HCT116 (cell line): ENCODE measurements at regions not wholly inside any gene's neighbourhood (a gene's known extent, or its start where the extent isn't known, plus 50 kb on each side); places are given as distances from the start of the nearest gene placed in this dataset.

Source experiments
- ATAC-seq: fragments of 200-7000 bp; cut with Tn5 transposase; 2 replicates; pipeline ENCODE4 v1.9.1; 2020; ENCODE audit warnings: mild to moderate bottlenecking, moderate library complexity
- BruUV-seq: library from RNA; stranded (reverse); fragments of 400-500 nt; replicated peaks from 2 replicates; lab custom pipeline; 2021; lab: Mats Ljungman, UMichigan
- CTCF ChIA-PET: fragments of 300-600 bp; sonication (Branson Sonifier 250); formaldehyde crosslinking; loops from one replicate; lab custom pipeline; 2021; ENCODE audit warnings: antibody characterized with exemption; lab: Charles Lee
- POLR2A ChIA-PET: fragments of 300-600, 350-600 bp; sonication (Branson Sonifier 250); formaldehyde crosslinking; loops from one replicate; lab custom pipeline; 2021; ENCODE audit warnings: antibody characterized with exemption; lab: Charles Lee
- RAD21 ChIA-PET, 2 experiments: fragments of 300-600 bp; sonication (Branson Sonifier 250); formaldehyde crosslinking; loops; one replicate each; lab custom pipeline; 2023; ENCODE audit warnings: low total read pairs in 2 of 2; ENCODE audit not compliant: uncharacterized antibody in 2 of 2, unreplicated experiment in 2 of 2, low non-redundant PET in 1 of 2; lab: Charles Lee
- DNase-seq: peaks from one replicate; pipeline ENCODE4 v3.0.0-alpha.2; 2010; ENCODE audit warnings: low read depth, low spot score
- H2AFZ ChIP-seq: fragments of 200-600 bp; shearing (Covaris generic), sonication (generic); 2 replicates; pipeline ENCODE4 v1.6.1; 2017; ENCODE audit warnings: low read depth, mixed run types, mixed read lengths, antibody characterized with exemption, low read length; ENCODE audit not compliant: poor library complexity, severe bottlenecking
- H3K27ac ChIP-seq: 2 replicates; pipeline ENCODE4 v1.5.1; 2012; ENCODE audit warnings: low read depth, low read length
- H3K27me3 ChIP-seq: fragments of 200-600 bp; sonication (generic); 2 replicates; pipeline ENCODE4 v1.6.1; 2016; ENCODE audit warnings: mixed run types, low read length, mixed read lengths; ENCODE audit not compliant: insufficient read depth
- H3K36me3 ChIP-seq, 2 experiments: fragments of 200-500 bp in 1 of 2; fragments of 200-600 bp in 1 of 2; sonication (Bioruptor generic) in 1 of 2; sonication (generic) in 1 of 2; 2 replicates each; pipeline versions ENCODE4 v1.5.1 to v1.6.1; 2014 to 2016; ENCODE audit warnings: low read length in 2 of 2, inconsistent platforms in 1 of 2, mixed read lengths in 1 of 2, mixed run types in 1 of 2; ENCODE audit not compliant: insufficient read depth in 2 of 2, control insufficient read depth in 1 of 2
- H3K4me1 ChIP-seq, 2 experiments: fragments of 200-600 bp in 1 of 2; sonication (generic) in 1 of 2; 2 replicates each; pipeline versions ENCODE4 v1.5.1 to v1.6.1; 2012 to 2017; ENCODE audit warnings: low read length in 2 of 2, inconsistent platforms in 1 of 2, mild to moderate bottlenecking in 1 of 2, mixed read lengths in 1 of 2, mixed run types in 1 of 2, moderate library complexity in 1 of 2; ENCODE audit not compliant: insufficient read depth in 2 of 2, control insufficient read depth in 1 of 2
- H3K4me2 ChIP-seq: fragments of 200-600 bp; sonication (generic); 2 replicates; pipeline ENCODE4 v1.6.1; 2017; ENCODE audit warnings: mixed run types, low read length, mixed read lengths
- H3K4me3 ChIP-seq, 2 experiments: fragments of 200-600 bp in 1 of 2; sonication (generic) in 1 of 2; replicated peaks in 1 of 2; 2 replicates each; pipeline ENCODE4 v1.5.1; 2011 to 2016; ENCODE audit warnings: low read length in 2 of 2, control low read depth in 1 of 2, low read depth in 1 of 2, mild to moderate bottlenecking in 1 of 2, mixed read lengths in 1 of 2, mixed run types in 1 of 2
- H3K79me2 ChIP-seq: fragments of 200-600 bp; sonication (generic); 2 replicates; pipeline ENCODE4 v1.6.1; 2017; ENCODE audit warnings: mild to moderate bottlenecking, mixed run types, low read length, moderate library complexity, mixed read lengths; ENCODE audit not compliant: insufficient read depth
- H3K9ac ChIP-seq: fragments of 200-600 bp; sonication (generic); 2 replicates; pipeline ENCODE4 v1.6.1; 2016; ENCODE audit warnings: low read length, mixed read lengths
- H3K9me2 ChIP-seq: fragments of 200-600 bp; sonication (generic), shearing (Covaris generic); 2 replicates; pipeline ENCODE4 v1.6.1; 2017; ENCODE audit warnings: mixed run types, mild to moderate bottlenecking, moderate library complexity; ENCODE audit not compliant: insufficient read depth
- H3K9me3 ChIP-seq, 2 experiments: fragments of 200-500 bp in 1 of 2; fragments of 200-600 bp in 1 of 2; sonication (Bioruptor generic) in 1 of 2; sonication (generic) in 1 of 2; 2 replicates each; pipeline ENCODE4 v1.6.1; 2014 to 2017; ENCODE audit warnings: low read length in 2 of 2, mixed read lengths in 2 of 2, inconsistent platforms in 1 of 2, low read depth in 1 of 2, mild to moderate bottlenecking in 1 of 2, mixed run types in 1 of 2, moderate library complexity in 1 of 2; ENCODE audit not compliant: control insufficient read depth in 1 of 2, insufficient read depth in 1 of 2
- H4K20me1 ChIP-seq: fragments of 200-600 bp; sonication (generic), shearing (Covaris generic); 2 replicates; pipeline ENCODE4 v1.6.1; 2017; ENCODE audit warnings: mixed run types, mild to moderate bottlenecking, moderate library complexity; ENCODE audit not compliant: insufficient read depth
- CBX3 ChIP-seq: IDR thresholded peaks from 2 replicates; pipeline ENCODE4 v1.6.1; 2012; ENCODE audit warnings: low read depth
- CEBPB ChIP-seq: IDR thresholded peaks from 2 replicates; pipeline ENCODE4 v1.6.1; 2012; ENCODE audit warnings: low read depth
- EZH2 ChIP-seq: fragments of 200-600 bp; sonication (generic); IDR thresholded peaks from 2 replicates; pipeline ENCODE4 v1.6.1; 2017; ENCODE audit warnings: antibody characterized with exemption, mixed run types
- POLR2AphosphoS5 ChIP-seq: IDR thresholded peaks from 2 replicates; pipeline ENCODE4 v1.6.1; 2011; ENCODE audit warnings: mild to moderate bottlenecking, low read depth, low read length, moderate library complexity
- SIN3A ChIP-seq: IDR thresholded peaks from 2 replicates; pipeline ENCODE4 v1.6.1; 2012; ENCODE audit warnings: low read depth
- SRF ChIP-seq: IDR thresholded peaks from 2 replicates; pipeline ENCODE4 v1.6.1; 2012; ENCODE audit warnings: low read depth
- TCF7L2 ChIP-seq: IDR thresholded peaks from 2 replicates; pipeline ENCODE4 v1.7.0; 2011; ENCODE audit warnings: borderline replicate concordance, inconsistent platforms; ENCODE audit not compliant: insufficient read depth, insufficient read length; ENCODE audit errors: extremely low read depth
- YY1 ChIP-seq: IDR thresholded peaks from 2 replicates; pipeline ENCODE4 v1.6.1; 2011; ENCODE audit warnings: low read length, low read depth, moderate library complexity, mild to moderate bottlenecking; ENCODE audit not compliant: insufficient replicate concordance; ENCODE audit errors: extremely low read depth
- ZNF274 ChIP-seq: fragments of 200-500 bp; sonication (Bioruptor generic); IDR thresholded peaks from 2 replicates; pipeline ENCODE4 v1.6.1; 2014; ENCODE audit warnings: mild to moderate bottlenecking, low read depth, low read length, inconsistent platforms
- intact Hi-C: fragments of 100-400 bp; cut with micrococcal nuclease; formaldehyde crosslinking; loops from 2 replicates; pipeline ENCODE4 v1.10.0; 2022
- TF ChIP-seq, protein P1 (sequence below), 3 experiments: fragments of 200-600 bp in 1 of 3; sonication (generic) in 1 of 3; IDR thresholded peaks in 2 of 3; conservative IDR thresholded peaks in 1 of 3; 2 replicates each; pipeline ENCODE4 v1.5.1; 2012 to 2017; ENCODE audit warnings: low read depth in 2 of 3, low read length in 2 of 3, antibody characterized with exemption in 1 of 3, borderline replicate concordance in 1 of 3, control low read depth in 1 of 3, mild to moderate bottlenecking in 1 of 3, mixed read lengths in 1 of 3, mixed run types in 1 of 3, moderate library complexity in 1 of 3; ENCODE audit not compliant: insufficient read depth in 1 of 3
- TF ChIP-seq, protein P2 (sequence below): IDR thresholded peaks from 2 replicates; pipeline ENCODE4 v1.6.1; 2012
- TF ChIP-seq, protein P3 (sequence below): IDR thresholded peaks from 2 replicates; pipeline ENCODE4 v1.6.1; 2012; ENCODE audit warnings: low read depth

DNA sequence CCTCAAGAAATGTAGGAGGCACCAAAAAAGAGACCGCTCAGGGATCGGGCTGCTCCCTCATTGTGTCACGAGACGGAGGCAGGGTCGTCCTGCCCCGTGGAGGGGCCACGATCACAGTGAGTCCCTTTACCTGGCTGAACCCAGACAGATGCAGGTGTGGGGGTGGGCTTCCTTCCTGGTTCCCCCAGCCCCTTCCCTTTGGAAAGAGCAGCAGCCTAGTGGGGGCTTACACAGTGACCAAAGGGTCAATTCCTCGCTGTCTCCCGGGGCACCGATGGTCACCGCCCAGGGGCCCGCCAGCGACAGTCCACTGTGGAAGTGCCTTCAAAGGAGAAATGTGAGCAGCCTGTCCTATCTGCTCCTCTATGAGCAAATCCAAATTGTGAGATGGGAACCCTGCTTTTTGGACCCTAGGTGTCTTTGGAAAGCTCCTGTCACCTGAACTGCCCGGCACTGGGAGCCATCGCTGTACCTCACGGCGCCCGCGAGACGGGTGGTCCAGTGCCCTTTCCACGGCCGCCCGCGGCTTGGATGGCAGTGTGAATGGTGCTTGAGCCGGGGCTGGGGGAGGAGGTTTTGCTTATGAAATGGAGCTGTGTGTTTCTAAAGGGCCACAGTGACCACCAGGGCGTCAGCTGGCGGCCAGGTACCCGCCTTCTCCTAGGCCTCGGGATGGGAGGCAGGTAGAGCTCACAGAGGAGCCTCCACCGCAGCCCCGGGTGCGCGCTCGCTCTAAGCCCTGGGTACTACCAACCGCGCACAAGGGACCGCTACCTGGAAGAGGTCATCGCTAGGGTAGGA lies 155.7 kb downstream of the KLF13 start:
- H3K9ac ChIP-seq: no peak overlapping the region
- H2AFZ ChIP-seq: no peak overlapping the region
- H3K79me2 ChIP-seq: no peaks in the 10 kb centered on the region
- no peaks in the 10 kb centered on the region for H3K4me1 ChIP-seq
- no peak overlapping the region for H3K4me3 ChIP-seq
- no TSS peak for BruUV-seq
- H4K20me1 ChIP-seq: no peaks in the 10 kb centered on the region
- no peak overlapping the region for H3K27ac ChIP-seq
- H3K4me2 ChIP-seq: no peak overlapping the region
- TF ChIP-seq, protein P1, sequence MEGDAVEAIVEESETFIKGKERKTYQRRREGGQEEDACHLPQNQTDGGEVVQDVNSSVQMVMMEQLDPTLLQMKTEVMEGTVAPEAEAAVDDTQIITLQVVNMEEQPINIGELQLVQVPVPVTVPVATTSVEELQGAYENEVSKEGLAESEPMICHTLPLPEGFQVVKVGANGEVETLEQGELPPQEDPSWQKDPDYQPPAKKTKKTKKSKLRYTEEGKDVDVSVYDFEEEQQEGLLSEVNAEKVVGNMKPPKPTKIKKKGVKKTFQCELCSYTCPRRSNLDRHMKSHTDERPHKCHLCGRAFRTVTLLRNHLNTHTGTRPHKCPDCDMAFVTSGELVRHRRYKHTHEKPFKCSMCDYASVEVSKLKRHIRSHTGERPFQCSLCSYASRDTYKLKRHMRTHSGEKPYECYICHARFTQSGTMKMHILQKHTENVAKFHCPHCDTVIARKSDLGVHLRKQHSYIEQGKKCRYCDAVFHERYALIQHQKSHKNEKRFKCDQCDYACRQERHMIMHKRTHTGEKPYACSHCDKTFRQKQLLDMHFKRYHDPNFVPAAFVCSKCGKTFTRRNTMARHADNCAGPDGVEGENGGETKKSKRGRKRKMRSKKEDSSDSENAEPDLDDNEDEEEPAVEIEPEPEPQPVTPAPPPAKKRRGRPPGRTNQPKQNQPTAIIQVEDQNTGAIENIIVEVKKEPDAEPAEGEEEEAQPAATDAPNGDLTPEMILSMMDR (IDR thresholded peaks at IDR 0.05 in 2 of 3, conservative IDR thresholded peaks at IDR 0.05 in 1 of 3; ENCODE audit: borderline replicate concordance in 1 of 3, insufficient read depth in 1 of 3, low read depth in 2 of 3, low read length in 2 of 3): no peak
- no peak for TF ChIP-seq SIN3A
- no peak for TF ChIP-seq CBX3
- TF ChIP-seq ZNF274: no peak
- TF ChIP-seq EZH2: no peak
- TF ChIP-seq CEBPB: no peak
- no peak for TF ChIP-seq SRF
- TF ChIP-seq, protein P2, sequence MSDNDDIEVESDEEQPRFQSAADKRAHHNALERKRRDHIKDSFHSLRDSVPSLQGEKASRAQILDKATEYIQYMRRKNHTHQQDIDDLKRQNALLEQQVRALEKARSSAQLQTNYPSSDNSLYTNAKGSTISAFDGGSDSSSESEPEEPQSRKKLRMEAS: no peak
- TF ChIP-seq, protein P3, sequence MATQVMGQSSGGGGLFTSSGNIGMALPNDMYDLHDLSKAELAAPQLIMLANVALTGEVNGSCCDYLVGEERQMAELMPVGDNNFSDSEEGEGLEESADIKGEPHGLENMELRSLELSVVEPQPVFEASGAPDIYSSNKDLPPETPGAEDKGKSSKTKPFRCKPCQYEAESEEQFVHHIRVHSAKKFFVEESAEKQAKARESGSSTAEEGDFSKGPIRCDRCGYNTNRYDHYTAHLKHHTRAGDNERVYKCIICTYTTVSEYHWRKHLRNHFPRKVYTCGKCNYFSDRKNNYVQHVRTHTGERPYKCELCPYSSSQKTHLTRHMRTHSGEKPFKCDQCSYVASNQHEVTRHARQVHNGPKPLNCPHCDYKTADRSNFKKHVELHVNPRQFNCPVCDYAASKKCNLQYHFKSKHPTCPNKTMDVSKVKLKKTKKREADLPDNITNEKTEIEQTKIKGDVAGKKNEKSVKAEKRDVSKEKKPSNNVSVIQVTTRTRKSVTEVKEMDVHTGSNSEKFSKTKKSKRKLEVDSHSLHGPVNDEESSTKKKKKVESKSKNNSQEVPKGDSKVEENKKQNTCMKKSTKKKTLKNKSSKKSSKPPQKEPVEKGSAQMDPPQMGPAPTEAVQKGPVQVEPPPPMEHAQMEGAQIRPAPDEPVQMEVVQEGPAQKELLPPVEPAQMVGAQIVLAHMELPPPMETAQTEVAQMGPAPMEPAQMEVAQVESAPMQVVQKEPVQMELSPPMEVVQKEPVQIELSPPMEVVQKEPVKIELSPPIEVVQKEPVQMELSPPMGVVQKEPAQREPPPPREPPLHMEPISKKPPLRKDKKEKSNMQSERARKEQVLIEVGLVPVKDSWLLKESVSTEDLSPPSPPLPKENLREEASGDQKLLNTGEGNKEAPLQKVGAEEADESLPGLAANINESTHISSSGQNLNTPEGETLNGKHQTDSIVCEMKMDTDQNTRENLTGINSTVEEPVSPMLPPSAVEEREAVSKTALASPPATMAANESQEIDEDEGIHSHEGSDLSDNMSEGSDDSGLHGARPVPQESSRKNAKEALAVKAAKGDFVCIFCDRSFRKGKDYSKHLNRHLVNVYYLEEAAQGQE: no peak
- no peak for TF ChIP-seq YY1
- no peak for TF ChIP-seq POLR2AphosphoS5
- no peak for TF ChIP-seq TCF7L2
- intact Hi-C loops: loop anchor here (10.0 kb wide), 2 partner anchors 118 to 818 kb away; no protein-coding TSS in a partner anchor
- H3K36me3 ChIP-seq: no peaks in the 10 kb centered on the region
- RAD21 ChIA-PET: no interaction called here
- DNase-seq (no peak), ATAC-seq (no peak)
- CTCF ChIA-PET: no interaction called here
- no peaks in the 10 kb centered on the region for H3K9me3 ChIP-seq
- POLR2A ChIA-PET: no interaction called here
- no peaks in the 10 kb centered on the region for H3K27me3 ChIP-seq
- H3K9me2 ChIP-seq: no peaks in the 10 kb centered on the region
